CD4-positive, alpha-beta T cell treated with Interleukin-15 for 4 hours (primary cell): ENCODE measurements at regions not wholly inside any gene's neighbourhood (a gene's known extent, or its start where the extent isn't known, plus 50 kb on each side); places are given as distances from the start of the nearest gene placed in this dataset.
"Not testable (repeated sequence)": the region's sequence is repeated elsewhere in the genome, so short reads cannot be mapped to it uniquely, and the experiment has no call there.

Experiments used
- DNase-seq: peaks from one replicate; pipeline ENCODE4 v3.0.0-alpha.2; 2020; ENCODE audit warnings: low spot score

GRCh38 chr12:58069268-58069963 is 128.0 kb downstream of the ATP23 start:
- no peak for DNase-seq

DNA sequence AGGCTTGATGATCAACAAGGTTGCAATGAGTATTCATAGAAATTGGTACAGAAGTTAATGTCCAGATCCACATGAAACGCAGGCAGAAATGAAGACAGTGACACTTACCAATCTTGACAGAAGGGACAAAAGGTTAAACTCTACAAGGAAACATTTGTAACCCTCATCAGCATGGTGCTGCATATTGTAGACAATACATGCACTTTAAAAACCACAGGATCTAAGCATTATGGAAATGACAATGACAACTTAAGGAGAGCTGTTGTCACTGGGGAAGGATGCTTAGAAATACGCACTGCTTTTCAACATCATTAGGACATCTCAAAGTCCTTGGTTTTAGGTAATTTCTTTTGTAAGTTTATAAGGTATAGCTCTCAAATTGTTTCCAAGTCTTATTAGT is 130.6 kb downstream of the ATP23 start:
- DNase-seq, result no peak

DNA sequence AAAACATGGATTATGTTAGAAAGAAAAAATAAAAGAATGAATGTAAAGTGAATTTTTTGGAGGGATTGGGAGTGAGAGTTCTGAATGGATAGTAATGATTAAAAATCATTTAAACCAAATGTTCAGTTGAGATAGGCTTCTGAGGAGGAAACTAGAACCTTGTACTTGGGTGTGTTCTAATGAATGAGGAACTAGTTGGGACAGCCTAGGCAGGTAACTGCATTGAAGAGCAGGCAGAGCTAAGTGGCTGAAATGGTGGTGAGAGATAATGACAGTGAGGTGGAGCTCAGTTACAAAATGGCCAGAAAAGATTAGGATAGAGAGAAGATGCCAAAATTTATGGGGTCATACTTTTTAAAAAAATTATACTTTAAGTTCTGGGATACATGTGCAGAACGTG is 132.9 kb downstream of the ATP23 start:
- DNase-seq, result no peak

GRCh38 chr12:58079806-58080205 is 138.4 kb downstream of the ATP23 start:
- DNase-seq, result no peak

DNA sequence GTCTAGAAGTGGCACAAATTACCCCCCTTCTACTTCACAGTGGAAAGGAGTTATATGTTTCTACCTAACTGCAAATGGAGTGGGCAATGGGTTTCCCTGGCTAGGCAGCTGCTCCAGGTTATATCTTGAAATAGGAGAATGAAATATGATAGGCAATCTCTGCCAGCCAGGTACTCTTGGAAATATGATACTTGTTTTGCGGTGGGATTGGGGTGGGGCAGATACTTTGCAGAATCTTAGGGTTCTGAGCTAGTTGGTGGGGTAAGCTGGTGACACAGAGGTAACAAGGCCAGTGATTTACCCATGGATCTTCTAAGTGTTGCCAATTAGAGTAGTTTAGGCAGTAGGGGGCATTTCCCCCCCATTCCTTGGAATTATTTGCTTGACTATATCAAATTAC is 140.1 kb downstream of the ATP23 start:
- no peak for DNase-seq

- DNase-seq, result no peak
Observed at GRCh38 chr12:58082996-58083395, 141.6 kb downstream of the ATP23 start.

DNA sequence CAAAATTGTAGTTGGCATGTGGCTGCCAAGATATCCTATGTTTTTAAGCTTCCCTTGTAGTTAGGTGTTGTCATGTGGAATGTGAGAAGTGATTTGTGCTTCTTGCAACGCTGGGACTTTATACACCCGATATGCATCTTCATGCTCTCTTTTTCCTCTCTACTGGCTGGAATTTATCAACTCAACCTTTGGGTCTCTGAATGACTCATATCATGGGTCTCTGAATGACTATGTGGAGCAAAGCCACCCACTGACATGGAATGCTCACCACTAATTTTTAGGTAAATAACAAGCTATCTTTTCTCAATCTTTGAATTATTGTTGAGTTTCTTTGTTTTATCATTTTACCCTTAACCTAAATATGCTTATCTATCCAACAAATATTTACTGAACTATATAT is 144.6 kb downstream of the ATP23 start:
- DNase-seq, result no peak

GRCh38 chr12:58086930-58087329 is 145.6 kb downstream of the ATP23 start:
- DNase-seq, result no peak

GRCh38 chr12:58087423-58088127 is 146.2 kb downstream of the ATP23 start:
- DNase-seq, result no peak

GRCh38 chr12:58089588-58089987 is 148.2 kb downstream of the ATP23 start:
- DNase-seq, result no peak

DNA sequence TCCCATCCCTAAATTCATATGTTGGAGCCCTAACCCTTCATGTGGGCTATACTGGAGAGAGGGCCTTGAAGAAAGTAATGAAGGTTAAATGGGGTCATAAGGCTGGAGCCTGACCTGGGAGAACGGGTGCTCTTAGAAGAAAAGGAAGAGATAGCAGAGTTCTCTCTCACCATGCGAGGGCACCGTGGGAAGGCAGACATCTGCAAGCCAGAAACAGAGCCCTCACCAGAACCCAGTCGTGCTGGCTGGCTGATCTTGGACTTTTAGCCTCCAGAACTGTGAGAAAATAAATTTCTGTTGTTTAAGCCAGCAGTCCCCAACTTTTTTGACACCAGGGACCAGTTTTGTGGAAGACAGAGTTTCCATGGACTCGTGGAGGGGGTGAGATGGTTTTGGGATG is 149.3 kb downstream of the ATP23 start:
- DNase-seq, result no peak

DNA sequence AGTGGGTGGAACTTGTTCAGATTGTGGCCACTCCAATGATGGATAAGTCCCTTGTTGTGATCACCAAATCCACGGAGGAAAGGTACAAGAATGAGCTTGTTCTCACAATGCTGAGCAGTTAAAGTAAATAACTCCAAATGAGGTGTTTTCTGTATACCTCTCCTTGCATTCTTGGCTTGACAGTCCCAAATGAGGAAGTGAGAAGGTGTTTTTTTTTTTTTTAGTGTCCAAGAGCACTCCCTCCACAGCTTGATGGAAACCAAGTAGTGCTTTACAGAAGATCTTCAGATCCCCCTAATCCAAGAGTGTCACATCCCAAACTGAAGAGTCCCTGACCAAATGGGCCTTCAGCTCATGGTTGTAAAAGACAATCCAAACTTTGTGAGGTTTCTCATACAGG is 153.6 kb downstream of the ATP23 start:
- DNase-seq, result no peak

GRCh38 chr12:58097741-58098140 is 156.4 kb downstream of the ATP23 start:
- no peak for DNase-seq

- DNase-seq, result no peak
Observed at GRCh38 chr12:58099476-58099875, 158.1 kb downstream of the ATP23 start.

DNA sequence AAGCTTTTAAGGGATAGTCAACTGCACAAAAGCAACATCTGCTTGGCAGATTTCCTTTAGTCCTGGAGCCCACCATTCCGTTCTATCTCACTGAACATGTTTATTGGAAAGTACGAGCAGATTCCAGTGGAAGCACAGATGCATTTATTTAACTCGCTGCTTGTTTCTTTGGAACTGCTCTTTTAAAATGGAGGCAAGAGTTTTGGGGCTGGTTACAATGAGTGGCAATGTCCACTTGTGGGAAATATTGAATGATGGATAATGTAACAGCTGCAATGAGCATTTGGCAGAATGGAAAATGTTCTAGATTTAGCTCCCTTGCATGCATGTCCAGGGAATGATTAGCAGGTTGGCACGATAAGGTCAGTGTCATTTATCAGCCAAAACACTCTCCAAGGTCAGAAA is 163.0 kb downstream of the ATP23 start:
- no peak for DNase-seq

DNA sequence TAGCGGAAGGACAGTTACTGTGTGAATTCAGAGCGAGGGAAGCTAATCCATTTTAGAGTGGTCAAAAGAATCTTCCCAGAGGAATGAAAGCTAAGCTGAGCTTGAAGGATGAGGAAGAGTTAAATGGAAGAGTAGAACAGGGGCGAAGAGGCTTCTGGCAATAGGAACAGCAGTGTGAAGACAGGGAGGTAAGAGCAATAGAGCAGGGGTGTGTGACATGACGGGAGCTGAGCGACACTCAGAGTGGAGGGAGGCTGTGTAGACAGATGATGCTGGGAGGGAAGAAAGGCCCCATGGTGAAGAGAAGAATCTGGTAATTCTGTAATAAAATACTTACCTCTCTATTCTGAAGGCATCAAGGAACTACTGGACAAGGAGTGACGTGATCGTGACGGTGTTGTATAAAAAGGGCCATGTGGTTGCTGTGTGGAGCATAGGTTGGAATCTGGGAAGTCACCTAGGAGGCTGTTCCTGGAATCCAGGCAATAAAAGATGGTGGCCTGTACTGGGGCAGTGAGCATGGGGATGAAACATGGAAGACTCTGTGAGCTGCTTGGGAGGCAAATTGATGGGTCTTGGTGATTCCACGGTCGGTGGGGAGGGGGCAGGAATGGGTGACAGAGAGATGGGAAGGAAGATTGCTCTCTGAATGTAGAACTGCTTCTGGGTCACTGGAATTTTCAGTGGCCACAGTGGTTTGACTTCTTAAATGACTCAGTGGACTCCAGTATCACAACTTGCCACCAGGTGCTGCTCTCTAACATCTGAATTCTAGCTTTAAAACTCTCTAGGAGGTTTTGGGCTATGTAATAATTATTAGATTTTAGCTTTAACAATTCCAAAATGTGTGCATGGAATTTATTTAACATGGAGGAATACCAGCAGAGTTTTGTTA is 164.1 kb downstream of the ATP23 start:
- DNase-seq, result no peak

- no peak for DNase-seq
Observed at GRCh38 chr12:58106195-58106594, 164.8 kb downstream of the ATP23 start.

GRCh38 chr12:58117201-58117600 is 175.8 kb downstream of the ATP23 start:
- no peak for DNase-seq

GRCh38 chr12:58117667-58118066 is 176.3 kb downstream of the ATP23 start:
- DNase-seq, result no peak

GRCh38 chr12:58125761-58126160 is 184.4 kb downstream of the ATP23 start:
- not testable (repeated sequence) for DNase-seq

DNA sequence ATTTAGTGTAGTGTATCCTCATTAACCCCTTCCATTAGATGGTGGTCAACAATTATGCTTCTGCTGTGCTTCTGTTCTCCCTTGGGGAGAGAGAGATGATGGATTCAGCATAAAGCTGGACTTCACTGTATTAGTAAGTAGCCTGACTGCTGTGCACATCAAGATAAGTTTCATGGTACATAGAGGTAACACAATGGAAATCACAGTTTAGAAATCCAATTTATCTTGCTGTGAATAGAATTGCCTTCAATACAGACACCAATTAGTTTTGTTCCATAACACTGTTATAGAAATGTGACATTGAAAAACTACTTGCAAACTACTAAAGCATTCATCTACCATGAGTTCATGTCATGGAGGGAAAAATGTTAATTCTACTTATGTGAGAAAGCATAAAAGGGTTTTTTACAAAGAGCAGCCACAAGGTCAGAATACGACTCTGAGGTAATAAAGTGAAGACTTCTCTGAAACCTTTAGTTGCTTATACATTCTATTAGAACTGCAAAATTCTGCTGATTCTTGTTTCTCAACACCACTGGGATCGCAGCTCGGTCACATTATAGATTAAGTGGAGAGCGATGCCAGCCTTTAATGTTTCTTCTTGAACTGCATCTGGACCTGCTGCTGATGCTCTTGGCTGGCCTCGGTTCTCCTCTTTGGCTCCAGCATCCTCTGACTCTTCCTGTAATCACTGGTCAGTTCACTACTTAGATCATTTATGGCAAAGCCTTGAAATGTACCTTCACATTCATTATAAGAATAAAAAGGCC is 190.8 kb downstream of the ATP23 start:
- DNase-seq, result no peak

DNA sequence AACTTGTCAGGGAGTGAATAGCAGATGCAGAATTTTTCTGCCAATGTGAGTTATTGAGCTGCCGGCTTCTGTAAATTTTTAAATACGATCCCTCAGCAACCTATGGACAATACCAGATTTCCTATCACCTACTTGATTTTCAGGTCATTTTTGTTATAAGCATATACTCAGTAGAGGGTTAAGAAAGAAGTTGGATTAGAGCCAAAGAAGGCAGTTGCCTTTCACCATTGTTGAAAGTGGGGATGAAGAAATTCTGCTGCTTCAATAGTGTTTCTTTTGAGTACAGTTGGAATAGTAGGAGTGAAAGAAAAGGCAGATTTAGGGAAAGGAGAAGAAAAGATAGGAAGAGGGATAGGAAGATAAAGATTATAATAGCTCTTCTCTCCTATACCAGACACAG is 197.1 kb downstream of the ATP23 start:
- no peak for DNase-seq
